CD8-positive, alpha-beta memory T cell (primary cell): ENCODE measurements at regions not wholly inside any gene's neighbourhood (a gene's known extent, or its start where the extent isn't known, plus 50 kb on each side); places are given as distances from the start of the nearest gene placed in this dataset.
"Not testable (repeated sequence)": the region's sequence is repeated elsewhere in the genome, so short reads cannot be mapped to it uniquely, and the experiment has no call there.

Experiments
- CTCF ChIA-PET: fragments of 350-600 bp; sonication (Branson Sonifier 250); formaldehyde crosslinking; loops from one replicate; lab custom pipeline; 2021; ENCODE audit warnings: antibody characterized with exemption; lab: Charles Lee
- POLR2A ChIA-PET: fragments of 350-600 bp; sonication (Branson Sonifier 250); formaldehyde crosslinking; loops from one replicate; lab custom pipeline; 2021; ENCODE audit warnings: antibody characterized with exemption; lab: Charles Lee
- DNase-seq, 5 donors: peaks; one replicate each; pipeline versions ENCODE4 v3.0.0 to v3.0.0-alpha.2; 2020 to 2022; ENCODE audit warnings: mixed read lengths in 1 of 5
- H3K27ac ChIP-seq: one replicate; pipeline ENCODE4 v1.7.0; 2013; ENCODE audit warnings: low read depth, mild to moderate bottlenecking, low read length, moderate library complexity
- H3K27me3 ChIP-seq: 2 replicates; pipeline ENCODE4 v1.7.0; 2013; ENCODE audit warnings: low read length, mild to moderate bottlenecking; ENCODE audit not compliant: insufficient read depth, poor library complexity, severe bottlenecking
- H3K36me3 ChIP-seq: 2 replicates; pipeline ENCODE4 v1.7.0; 2013; ENCODE audit warnings: mild to moderate bottlenecking, low read length, moderate library complexity; ENCODE audit not compliant: insufficient read depth
- H3K4me1 ChIP-seq: 2 replicates; pipeline ENCODE4 v1.7.0; 2013; ENCODE audit warnings: mild to moderate bottlenecking, low read length, moderate library complexity; ENCODE audit not compliant: insufficient read depth
- H3K4me3 ChIP-seq: 2 replicates; pipeline ENCODE4 v1.7.0; 2013; ENCODE audit warnings: mild to moderate bottlenecking, low read length
- H3K9me3 ChIP-seq: 2 replicates; pipeline ENCODE4 v1.7.0; 2013; ENCODE audit warnings: mild to moderate bottlenecking, low read length
- H3K27ac Mint-ChIP-seq, 8 donors: one replicate each; pipeline ENCODE4 v1.8.0; 2020 to 2021; ENCODE audit warnings: mixed read lengths in 8 of 8, mild to moderate bottlenecking in 6 of 8, inconsistent platforms in 3 of 8, moderate library complexity in 3 of 8
- H3K27me3 Mint-ChIP-seq, 2 donors: one replicate each; pipeline ENCODE4 v1.8.0; 2020 to 2021; ENCODE audit warnings: mixed read lengths in 2 of 2, mild to moderate bottlenecking in 1 of 2, moderate library complexity in 1 of 2
- H3K36me3 Mint-ChIP-seq, 3 donors: one replicate each; pipeline ENCODE4 v1.8.0; 2020 to 2021; ENCODE audit warnings: mixed read lengths in 3 of 3, inconsistent platforms in 1 of 3, mild to moderate bottlenecking in 1 of 3
- H3K4me1 Mint-ChIP-seq, 3 donors: one replicate each; pipeline ENCODE4 v1.8.0; 2020 to 2021; ENCODE audit warnings: mixed read lengths in 3 of 3, inconsistent platforms in 1 of 3, mild to moderate bottlenecking in 1 of 3
- H3K4me3 Mint-ChIP-seq, 7 donors: one replicate each; pipeline ENCODE4 v1.8.0; 2020 to 2021; ENCODE audit warnings: mixed read lengths in 7 of 7, mild to moderate bottlenecking in 6 of 7, moderate library complexity in 4 of 7, inconsistent platforms in 2 of 7
- H3K9me3 Mint-ChIP-seq, 5 donors: one replicate each; pipeline ENCODE4 v1.8.0; 2020 to 2022; ENCODE audit warnings: mixed read lengths in 5 of 5, mild to moderate bottlenecking in 3 of 5, moderate library complexity in 2 of 5, inconsistent platforms in 1 of 5

DNA sequence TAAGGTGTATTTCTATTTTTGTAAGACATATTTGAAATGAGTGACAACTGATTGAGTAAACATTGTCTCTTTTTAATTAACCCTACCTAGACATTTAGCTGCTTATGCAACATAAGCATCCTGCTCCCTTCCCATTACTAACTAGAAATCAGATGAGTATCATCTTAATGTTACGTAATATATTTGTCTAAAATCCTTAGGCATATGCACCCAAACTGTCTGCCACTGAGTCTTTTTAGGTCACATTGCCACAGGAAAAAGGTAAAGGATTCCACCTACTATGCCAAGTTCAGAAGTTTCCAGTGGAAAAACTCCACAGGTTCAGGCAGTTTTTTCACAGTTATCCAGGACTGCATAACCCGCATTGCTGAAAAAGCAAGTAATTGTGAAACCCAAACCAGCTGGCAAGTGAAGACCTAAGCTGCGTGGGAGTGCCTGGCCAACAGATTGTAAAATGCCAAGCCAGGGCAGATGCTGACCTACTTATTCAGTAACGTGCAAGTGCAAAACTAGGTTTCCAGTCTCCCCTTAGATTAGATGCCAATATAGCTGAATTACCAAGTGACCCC lies 983.7 kb downstream of the GATA3 start:
- Histone ChIP-seq H3K4me3 (no peak overlapping the region), H3K4me1 (no peaks in the 10 kb centered on the region), H3K9me3 (no peaks in the 10 kb centered on the region), H3K36me3 (no peaks in the 10 kb centered on the region), H3K27ac (no peak overlapping the region), H3K27me3 (no peaks in the 10 kb centered on the region)
- Mint-ChIP-seq H3K4me1 (no peaks in the 10 kb centered on the region), H3K27me3 (no peaks in the 10 kb centered on the region), H3K4me3 (no peak overlapping the region), H3K9me3 (peaks cover 6 to 14% (median 8%) of the 10 kb centered on the region in 5 donors), H3K36me3 (no peaks in the 10 kb centered on the region), H3K27ac (no peak overlapping the region)
- ChIA-PET CTCF (no interaction called here), POLR2A (interaction anchor here (0.6 kb wide), 1 partner anchor 716 kb away, joined by 3 read pairs; no protein-coding TSS in a partner anchor)
- DNase-seq = no peak

GRCh38 chr10:9043466-9043865 lies 989.0 kb downstream of the GATA3 start:
- ChIA-PET POLR2A (no interaction called here), CTCF (no interaction called here)
- Histone ChIP-seq H3K27me3 (no peaks in the 10 kb centered on the region), H3K9me3 (no peaks in the 10 kb centered on the region), H3K27ac (no peak overlapping the region), H3K4me3 (no peak overlapping the region), H3K4me1 (no peaks in the 10 kb centered on the region), H3K36me3 (no peaks in the 10 kb centered on the region)
- Mint-ChIP-seq H3K27me3 (peaks cover 0 to 5% of the 10 kb centered on the region in 2 donors), H3K27ac (no peak overlapping the region), H3K4me3 (no peak overlapping the region), H3K9me3 (peaks cover 0 to 3% (median 0%) of the 10 kb centered on the region in 5 donors), H3K4me1 (no peaks in the 10 kb centered on the region), H3K36me3 (peaks cover 0 to 5% (median 0%) of the 10 kb centered on the region in 3 donors)
- no peak for DNase-seq

- Mint-ChIP-seq H3K9me3 (peaks cover 0 to 3% (median 0%) of the 10 kb centered on the region in 5 donors), H3K36me3 (peaks cover 0 to 5% (median 0%) of the 10 kb centered on the region in 3 donors), H3K4me3 (no peak overlapping the region), H3K4me1 (no peaks in the 10 kb centered on the region), H3K27ac (no peak overlapping the region), H3K27me3 (peaks cover 0 to 5% of the 10 kb centered on the region in 2 donors)
- no peak for DNase-seq
- no peak overlapping the region for H3K4me3 ChIP-seq
- H3K27ac ChIP-seq = no peak overlapping the region
- POLR2A ChIA-PET = no interaction called here
- H3K27me3 ChIP-seq = no peaks in the 10 kb centered on the region
- H3K4me1 ChIP-seq = no peaks in the 10 kb centered on the region
- CTCF ChIA-PET = no interaction called here
- no peaks in the 10 kb centered on the region for H3K36me3 ChIP-seq
- H3K9me3 ChIP-seq = no peaks in the 10 kb centered on the region
These were observed 990.8 kb downstream of the GATA3 start for GRCh38 chr10:9045311-9045710.

GRCh38 chr10:9051328-9051974 lies 997.0 kb downstream of the GATA3 start:
- Mint-ChIP-seq H3K4me3 (no peak overlapping the region), H3K36me3 (no peaks in the 10 kb centered on the region), H3K4me1 (peaks cover 0 to 14% (median 0%) of the 10 kb centered on the region in 3 donors), H3K27ac (peak overlapping the region in 1 of 8 donors; percentile 37), H3K9me3 (peaks cover 0 to 5% (median 5%) of the 10 kb centered on the region in 5 donors), H3K27me3 (peaks cover 3 to 5% of the 10 kb centered on the region in 2 donors)
- ChIA-PET POLR2A (no interaction called here), CTCF (no interaction called here)
- DNase-seq = no peak
- peaks cover 8% of the 10 kb centered on the region for H3K4me1 ChIP-seq
- no peak overlapping the region for H3K4me3 ChIP-seq
- no peaks in the 10 kb centered on the region for H3K9me3 ChIP-seq
- H3K36me3 ChIP-seq = no peaks in the 10 kb centered on the region
- H3K27ac ChIP-seq = no peak overlapping the region
- H3K27me3 ChIP-seq = no peaks in the 10 kb centered on the region

DNA sequence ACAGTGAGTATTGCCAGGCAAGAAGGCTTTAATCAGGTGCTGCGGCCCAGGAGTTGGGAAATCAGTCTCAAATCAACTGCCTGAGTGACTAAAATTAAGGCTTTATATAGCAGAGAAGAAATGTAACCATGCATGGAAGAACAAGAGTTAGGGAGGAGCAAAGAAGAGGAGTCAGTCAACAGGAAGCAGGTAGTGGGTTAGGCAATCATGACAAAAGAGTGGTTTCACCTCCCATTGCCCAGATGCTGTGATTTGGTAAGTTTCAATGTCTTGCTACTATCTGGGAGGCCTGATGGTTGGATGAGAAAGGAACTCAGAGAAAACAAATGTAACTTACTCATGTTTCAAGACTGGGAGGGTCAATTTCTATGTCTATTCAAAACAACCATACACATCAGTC lies 998.3 kb downstream of the GATA3 start:
- H3K9me3 ChIP-seq = no peaks in the 10 kb centered on the region
- H3K4me1 ChIP-seq = peaks cover 8% of the 10 kb centered on the region
- no peaks in the 10 kb centered on the region for H3K36me3 Mint-ChIP-seq
- H3K4me3 ChIP-seq = no peak overlapping the region
- CTCF ChIA-PET = no interaction called here
- no peak overlapping the region for H3K27ac Mint-ChIP-seq
- peaks cover 5 to 11% of the 10 kb centered on the region in 2 donors for H3K27me3 Mint-ChIP-seq
- no peaks in the 10 kb centered on the region for H3K27me3 ChIP-seq
- POLR2A ChIA-PET = no interaction called here
- H3K4me1 Mint-ChIP-seq = peaks cover 0 to 14% (median 0%) of the 10 kb centered on the region in 3 donors
- H3K4me3 Mint-ChIP-seq = no peak overlapping the region
- H3K27ac ChIP-seq = no peak overlapping the region
- peak in 1 of 5 donors; percentile 8 for DNase-seq
- peaks cover 0 to 9% (median 5%) of the 10 kb centered on the region in 5 donors for H3K9me3 Mint-ChIP-seq
- no peaks in the 10 kb centered on the region for H3K36me3 ChIP-seq

- no peaks in the 10 kb centered on the region for H3K27me3 ChIP-seq
- H3K27ac ChIP-seq = no peak overlapping the region
- peaks cover 11% of the 10 kb centered on the region for H3K4me1 ChIP-seq
- no peak overlapping the region for H3K4me3 ChIP-seq
- H3K9me3 ChIP-seq = no peaks in the 10 kb centered on the region
- Mint-ChIP-seq H3K4me1 (peaks cover 8 to 33% (median 12%) of the 10 kb centered on the region in 3 donors), H3K4me3 (no peak overlapping the region), H3K27ac (no peak overlapping the region), H3K36me3 (no peaks in the 10 kb centered on the region), H3K27me3 (peaks cover 7 to 10% of the 10 kb centered on the region in 2 donors), H3K9me3 (peaks cover 0 to 9% (median 5%) of the 10 kb centered on the region in 5 donors)
- ChIA-PET CTCF (no interaction called here), POLR2A (no interaction called here)
- H3K36me3 ChIP-seq = no peaks in the 10 kb centered on the region
- DNase-seq = no peak
These were observed 1002.0 kb downstream of the GATA3 start for GRCh38 chr10:9056521-9056920.

DNA sequence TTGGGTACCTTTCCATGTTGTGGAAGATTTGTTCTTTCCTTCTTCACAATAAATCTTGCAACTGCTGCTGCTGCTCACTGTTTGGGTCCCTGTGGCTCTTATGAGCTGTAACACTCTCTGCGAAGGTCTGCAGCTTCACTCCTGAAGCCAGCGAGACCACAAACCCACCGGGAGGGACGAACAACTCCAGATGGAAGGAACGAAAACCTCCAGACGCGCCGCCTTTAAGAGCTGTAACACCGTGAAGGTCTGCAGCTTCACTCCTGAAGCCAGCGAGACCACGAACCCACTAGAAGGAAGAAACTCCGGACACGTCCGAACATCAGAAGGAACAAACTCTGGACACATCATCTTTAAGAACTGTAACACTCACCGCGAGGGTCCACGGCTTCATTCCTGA lies 1002.8 kb downstream of the GATA3 start:
- H3K4me3 Mint-ChIP-seq, CTCF ChIA-PET, POLR2A ChIA-PET: not testable (repeated sequence)

GRCh38 chr10:9060314-9060713 lies 1005.8 kb downstream of the GATA3 start:
- peak overlapping the region in 2 of 8 donors; percentile 35 to 85 for H3K27ac Mint-ChIP-seq
- H3K9me3 Mint-ChIP-seq = peaks cover 0 to 4% (median 2%) of the 10 kb centered on the region in 5 donors

More for the DNA sequence above, 1002.8 kb downstream of the GATA3 start:
- not testable (repeated sequence) for H3K27ac Mint-ChIP-seq, H3K27me3 ChIP-seq, H3K9me3 Mint-ChIP-seq, H3K9me3 ChIP-seq, H3K36me3 Mint-ChIP-seq, H3K36me3 ChIP-seq, DNase-seq, H3K27ac ChIP-seq, H3K4me3 ChIP-seq
- H3K4me1 Mint-ChIP-seq = peaks cover 8 to 32% (median 12%) of the 10 kb centered on the region in 3 donors
- peaks cover 11% of the 10 kb centered on the region for H3K4me1 ChIP-seq
- peaks cover 7 to 12% of the 10 kb centered on the region in 2 donors for H3K27me3 Mint-ChIP-seq

More at GRCh38 chr10:9060314-9060713, 1005.8 kb downstream of the GATA3 start:
- Histone ChIP-seq H3K27me3 (no peaks in the 10 kb centered on the region), H3K4me1 (peaks cover 3% of the 10 kb centered on the region), H3K4me3 (no peak overlapping the region), H3K36me3 (no peaks in the 10 kb centered on the region), H3K27ac (no peak overlapping the region), H3K9me3 (no peaks in the 10 kb centered on the region)
- peaks cover 8 to 23% (median 12%) of the 10 kb centered on the region in 3 donors for H3K4me1 Mint-ChIP-seq
- peaks cover 4 to 12% of the 10 kb centered on the region in 2 donors for H3K27me3 Mint-ChIP-seq
- H3K36me3 Mint-ChIP-seq = no peaks in the 10 kb centered on the region
- H3K4me3 Mint-ChIP-seq = peak overlapping the region in 3 of 7 donors; percentile 47 to 64 (median 63)
- POLR2A ChIA-PET = no interaction called here
- DNase-seq = peak in 1 of 5 donors; percentile 10
- CTCF ChIA-PET = no interaction called here
